C1 segment of cervical spinal cord (tissue), 14 donors: ENCODE measurements at regions not wholly inside any gene's neighbourhood (a gene's known extent, or its start where the extent isn't known, plus 50 kb on each side); places are given as distances from the start of the nearest gene placed in this dataset.
"Not testable (repeated sequence)": the region's sequence is repeated elsewhere in the genome, so short reads cannot be mapped to it uniquely, and the experiment has no call there.

Source experiments
- DNase-seq, 14 donors: peaks; one replicate each; lab custom pipeline; 2025; lab: John Stamatoyannopoulos, UW

GRCh38 chr15:38002883-38003477 is 68.5 kb downstream of the TMCO5A start:
- DNase-seq, result peak in 6 of 14 donors; percentile 10 to 28 (median 25)

GRCh38 chr15:38004218-38004861 is 69.9 kb downstream of the TMCO5A start:
- no peak for DNase-seq

GRCh38 chr15:38005953-38006808 is 71.7 kb downstream of the TMCO5A start:
- DNase-seq, result no peak

GRCh38 chr15:38010395-38010794 is 76.0 kb downstream of the TMCO5A start:
- DNase-seq, result no peak

GRCh38 chr15:38012894-38013293 is 78.5 kb downstream of the TMCO5A start:
- peak in 3 of 14 donors; percentile 16 to 25 (median 21) for DNase-seq

GRCh38 chr15:38017721-38018120 is 83.3 kb downstream of the TMCO5A start:
- no peak for DNase-seq

GRCh38 chr15:38019066-38019465 is 84.6 kb downstream of the TMCO5A start:
- DNase-seq, result no peak

- no peak for DNase-seq
Measured at GRCh38 chr15:38021259-38021658, 86.8 kb downstream of the TMCO5A start.

GRCh38 chr15:38024293-38025091 is 90.1 kb downstream of the TMCO5A start:
- no peak for DNase-seq

- not testable (repeated sequence) for DNase-seq
Measured at GRCh38 chr15:38025656-38026055, 91.2 kb downstream of the TMCO5A start.

GRCh38 chr15:38028869-38029268 is 94.4 kb downstream of the TMCO5A start:
- DNase-seq, result no peak

- DNase-seq, result no peak
Measured at GRCh38 chr15:38029736-38030135, 95.3 kb downstream of the TMCO5A start.

- no peak for DNase-seq
Measured at GRCh38 chr15:38030609-38031008, 96.2 kb downstream of the TMCO5A start.

GRCh38 chr15:38035701-38036100 is 101.3 kb downstream of the TMCO5A start:
- DNase-seq, result no peak

GRCh38 chr15:38036790-38037338 is 102.4 kb downstream of the TMCO5A start:
- DNase-seq, result no peak

- no peak for DNase-seq
Measured at GRCh38 chr15:38038659-38039442, 104.4 kb downstream of the TMCO5A start.

- no peak for DNase-seq
Measured at GRCh38 chr15:38040615-38041014, 106.2 kb downstream of the TMCO5A start.

GRCh38 chr15:38041576-38041975 is 107.1 kb downstream of the TMCO5A start:
- no peak for DNase-seq

GRCh38 chr15:38042211-38042610 is 107.8 kb downstream of the TMCO5A start:
- no peak for DNase-seq

GRCh38 chr15:38042707-38043445 is 108.4 kb downstream of the TMCO5A start:
- DNase-seq, result peak in 9 of 14 donors; percentile 1 to 49 (median 20)
